ENCODE measurements at regions not wholly inside any gene's neighbourhood (a gene's known extent, or its start where the extent isn't known, plus 50 kb on each side); places are given as distances from the start of the nearest gene placed in this dataset.
A peak's percentile ranks its signal among the peaks of the same experiment; 100 is the strongest.

GRCh38 chr3:35908366-35909232, 269.3 kb downstream of the ARPP21 start:
- TF ChIP-seq CTCF (IDR thresholded peaks at IDR 0.05) (peak; percentile 91), EZH2phosphoT487 (IDR thresholded peaks at IDR 0.05; ENCODE audit: borderline replicate concordance, low read depth) (no peak), SMC3 (IDR thresholded peaks at IDR 0.05; ENCODE audit: low read depth, low read length) (peak; percentile 84), JUND (IDR thresholded peaks at IDR 0.05) (no peak), SIN3A (IDR thresholded peaks at IDR 0.05; ENCODE audit: borderline replicate concordance, low read depth, low read length) (no peak), EP300 (IDR thresholded peaks at IDR 0.05; ENCODE audit: borderline replicate concordance in 1 of 2, low read depth in 1 of 2, low read length in 1 of 2) (0 out of 4 replicates have a peak, but pooled peaks of 1 of the 2 experiments have one; percentile 6), TAF1 (IDR thresholded peaks at IDR 0.05; ENCODE audit: borderline replicate concordance, low read depth, low read length) (no peak), NFIC (IDR thresholded peaks at IDR 0.05; ENCODE audit: borderline replicate concordance) (no peak), MAX (IDR thresholded peaks at IDR 0.05; ENCODE audit: low read depth) (no peak), YY1 (IDR thresholded peaks at IDR 0.05; ENCODE audit: low read depth) (no peak), ZBTB33 (IDR thresholded peaks at IDR 0.05; ENCODE audit: borderline replicate concordance, low read depth) (no peak)
